ENCODE measurements at regions not wholly inside any gene's neighbourhood (a gene's known extent, or its start where the extent isn't known, plus 50 kb on each side); places are given as distances from the start of the nearest gene placed in this dataset.

DNA sequence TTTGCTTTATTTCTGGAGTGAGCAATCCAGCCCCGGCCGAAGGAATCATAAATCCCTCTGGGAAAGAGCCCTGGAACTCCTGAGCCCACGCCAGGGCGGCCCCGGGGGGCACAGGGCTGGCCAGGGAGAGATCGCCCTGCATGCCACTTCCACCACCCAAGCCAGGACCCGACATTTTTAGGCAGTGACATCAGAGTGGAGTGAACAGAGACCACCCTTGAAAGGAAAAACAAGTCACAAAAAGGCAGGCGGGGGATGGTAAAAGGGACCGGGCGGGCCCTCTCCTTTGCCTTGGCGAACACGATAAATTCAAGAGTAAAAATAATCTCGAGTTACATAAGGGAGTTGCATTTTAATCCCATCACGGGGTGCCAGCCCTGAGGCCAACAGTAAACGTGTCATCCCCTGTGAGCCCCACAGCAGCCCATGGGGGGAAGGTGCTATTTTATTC is 284.1 kb downstream of the C16orf95 start:
- Histone ChIP-seq H3K4me1 (ENCODE audit: insufficient read depth, low read length) (peaks cover 4% of the 10 kb centered on the region), H3K4me3 (ENCODE audit: insufficient read depth, low read depth, low read length) (no peak overlapping the region), H4K20me1 (ENCODE audit: insufficient read depth, low read length) (no peaks in the 10 kb centered on the region), H3K27ac (ENCODE audit: low read depth, low read length) (no peak overlapping the region), H3K79me2 (ENCODE audit: insufficient read depth, low read length) (no peaks in the 10 kb centered on the region), H3K27me3 (ENCODE audit: insufficient read depth, low read length) (peaks cover 1% of the 10 kb centered on the region), H3K9me3 (ENCODE audit: insufficient read depth, low read depth, low read length) (no peaks in the 10 kb centered on the region), H3K36me3 (ENCODE audit: insufficient read depth, low read length) (no peaks in the 10 kb centered on the region), H3K4me2 (ENCODE audit: low read length) (no peak overlapping the region), H3K9ac (ENCODE audit: low read length) (no peak overlapping the region), H2AFZ (ENCODE audit: low read depth, low read length) (no peak overlapping the region)
- H3K4me1 Mint-ChIP-seq (ENCODE audit: low read depth, unreplicated experiment) = peaks cover 10% of the 10 kb centered on the region
- H3K4me3 Mint-ChIP-seq (ENCODE audit: unreplicated experiment) = no peak overlapping the region
- no peak for FAIRE-seq
- no peak overlapping the region for H3K27ac Mint-ChIP-seq (ENCODE audit: unreplicated experiment)
- peaks cover 29% of the 10 kb centered on the region for H3K27me3 Mint-ChIP-seq (ENCODE audit: low read depth, unreplicated experiment)
- no peaks in the 10 kb centered on the region for H3K36me3 Mint-ChIP-seq (ENCODE audit: low read depth, unreplicated experiment)
- H3K9me3 Mint-ChIP-seq (ENCODE audit: unreplicated experiment) = peaks cover 6% of the 10 kb centered on the region
- TF ChIP-seq, protein P1, sequence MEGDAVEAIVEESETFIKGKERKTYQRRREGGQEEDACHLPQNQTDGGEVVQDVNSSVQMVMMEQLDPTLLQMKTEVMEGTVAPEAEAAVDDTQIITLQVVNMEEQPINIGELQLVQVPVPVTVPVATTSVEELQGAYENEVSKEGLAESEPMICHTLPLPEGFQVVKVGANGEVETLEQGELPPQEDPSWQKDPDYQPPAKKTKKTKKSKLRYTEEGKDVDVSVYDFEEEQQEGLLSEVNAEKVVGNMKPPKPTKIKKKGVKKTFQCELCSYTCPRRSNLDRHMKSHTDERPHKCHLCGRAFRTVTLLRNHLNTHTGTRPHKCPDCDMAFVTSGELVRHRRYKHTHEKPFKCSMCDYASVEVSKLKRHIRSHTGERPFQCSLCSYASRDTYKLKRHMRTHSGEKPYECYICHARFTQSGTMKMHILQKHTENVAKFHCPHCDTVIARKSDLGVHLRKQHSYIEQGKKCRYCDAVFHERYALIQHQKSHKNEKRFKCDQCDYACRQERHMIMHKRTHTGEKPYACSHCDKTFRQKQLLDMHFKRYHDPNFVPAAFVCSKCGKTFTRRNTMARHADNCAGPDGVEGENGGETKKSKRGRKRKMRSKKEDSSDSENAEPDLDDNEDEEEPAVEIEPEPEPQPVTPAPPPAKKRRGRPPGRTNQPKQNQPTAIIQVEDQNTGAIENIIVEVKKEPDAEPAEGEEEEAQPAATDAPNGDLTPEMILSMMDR (IDR thresholded peaks at IDR 0.05; ENCODE audit: insufficient read depth, low read depth, low read length) = no peak
- no peak for TF ChIP-seq EZH2 (IDR thresholded peaks at IDR 0.05; ENCODE audit: insufficient read depth, low read length)
- no peak for DNase-seq (ENCODE audit: low read depth)

- Histone ChIP-seq H4K20me1 (ENCODE audit: insufficient read depth, low read length) (no peaks in the 10 kb centered on the region), H3K36me3 (ENCODE audit: insufficient read depth, low read length) (no peaks in the 10 kb centered on the region), H3K79me2 (ENCODE audit: insufficient read depth, low read length) (no peaks in the 10 kb centered on the region), H3K4me1 (ENCODE audit: insufficient read depth, low read length) (peaks cover 4% of the 10 kb centered on the region), H3K9ac (ENCODE audit: low read length) (no peak overlapping the region), H3K27ac (ENCODE audit: low read depth, low read length) (no peak overlapping the region), H3K27me3 (ENCODE audit: insufficient read depth, low read length) (no peaks in the 10 kb centered on the region), H2AFZ (ENCODE audit: low read depth, low read length) (no peak overlapping the region), H3K4me2 (ENCODE audit: low read length) (no peak overlapping the region), H3K4me3 (ENCODE audit: insufficient read depth, low read depth, low read length) (no peak overlapping the region), H3K9me3 (ENCODE audit: insufficient read depth, low read depth, low read length) (no peaks in the 10 kb centered on the region)
- TF ChIP-seq EZH2 (IDR thresholded peaks at IDR 0.05; ENCODE audit: insufficient read depth, low read length) = no peak
- TF ChIP-seq, protein P1 (IDR thresholded peaks at IDR 0.05; ENCODE audit: insufficient read depth, low read depth, low read length) = no peak
- no peak overlapping the region for H3K27ac Mint-ChIP-seq (ENCODE audit: unreplicated experiment)
- H3K4me3 Mint-ChIP-seq (ENCODE audit: unreplicated experiment) = no peak overlapping the region
- H3K27me3 Mint-ChIP-seq (ENCODE audit: low read depth, unreplicated experiment) = peaks cover 33% of the 10 kb centered on the region
- peaks cover 4% of the 10 kb centered on the region for H3K9me3 Mint-ChIP-seq (ENCODE audit: unreplicated experiment)
- peaks cover 10% of the 10 kb centered on the region for H3K4me1 Mint-ChIP-seq (ENCODE audit: low read depth, unreplicated experiment)
- no peaks in the 10 kb centered on the region for H3K36me3 Mint-ChIP-seq (ENCODE audit: low read depth, unreplicated experiment)
- FAIRE-seq (no peak), DNase-seq (ENCODE audit: low read depth) (peak; percentile 37)
Measured at GRCh38 chr16:87033541-87034300, 283.5 kb downstream of the C16orf95 start.

DNA sequence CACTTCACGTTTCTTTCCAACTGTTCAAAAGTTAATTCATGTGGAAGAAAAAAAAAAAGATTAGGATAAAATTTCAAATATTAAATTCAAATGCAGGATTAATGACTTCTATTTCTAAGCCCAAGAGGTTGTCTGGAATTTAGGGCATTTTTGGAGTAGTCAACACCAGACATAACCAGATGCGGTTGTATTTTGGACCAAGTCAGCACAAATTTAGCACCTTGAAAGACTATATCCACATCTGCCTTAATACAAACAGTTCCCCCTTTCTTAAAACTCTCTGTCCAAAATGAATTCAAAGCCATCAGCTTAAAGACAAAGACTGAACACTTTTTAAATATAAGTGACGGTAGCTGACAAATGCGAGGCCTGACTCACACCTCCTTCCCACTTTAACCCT is 282.9 kb downstream of the C16orf95 start:
- H2AFZ ChIP-seq (ENCODE audit: low read depth, low read length) = no peak overlapping the region
- TF ChIP-seq, protein P1 (IDR thresholded peaks at IDR 0.05; ENCODE audit: insufficient read depth, low read depth, low read length) = no peak
- Mint-ChIP-seq H3K9me3 (ENCODE audit: unreplicated experiment) (peaks cover 4% of the 10 kb centered on the region), H3K27me3 (ENCODE audit: low read depth, unreplicated experiment) (peaks cover 34% of the 10 kb centered on the region), H3K4me1 (ENCODE audit: low read depth, unreplicated experiment) (peaks cover 10% of the 10 kb centered on the region), H3K27ac (ENCODE audit: unreplicated experiment) (no peak overlapping the region), H3K4me3 (ENCODE audit: unreplicated experiment) (no peak overlapping the region), H3K36me3 (ENCODE audit: low read depth, unreplicated experiment) (no peaks in the 10 kb centered on the region)
- H3K79me2 ChIP-seq (ENCODE audit: insufficient read depth, low read length) = no peaks in the 10 kb centered on the region
- no peak overlapping the region for H3K9ac ChIP-seq (ENCODE audit: low read length)
- H3K9me3 ChIP-seq (ENCODE audit: insufficient read depth, low read depth, low read length) = no peaks in the 10 kb centered on the region
- H4K20me1 ChIP-seq (ENCODE audit: insufficient read depth, low read length) = no peaks in the 10 kb centered on the region
- DNase-seq (ENCODE audit: low read depth) (no peak), FAIRE-seq (no peak)
- no peaks in the 10 kb centered on the region for H3K36me3 ChIP-seq (ENCODE audit: insufficient read depth, low read length)
- H3K4me2 ChIP-seq (ENCODE audit: low read length) = no peak overlapping the region
- H3K27ac ChIP-seq (ENCODE audit: low read depth, low read length) = no peak overlapping the region
- H3K27me3 ChIP-seq (ENCODE audit: insufficient read depth, low read length) = no peaks in the 10 kb centered on the region
- peaks cover 4% of the 10 kb centered on the region for H3K4me1 ChIP-seq (ENCODE audit: insufficient read depth, low read length)
- no peak overlapping the region for H3K4me3 ChIP-seq (ENCODE audit: insufficient read depth, low read depth, low read length)

Measured in astrocyte (in vitro differentiated cells and primary cell).